HT1080 (cell line): ENCODE measurements at regions not wholly inside any gene's neighbourhood (a gene's known extent, or its start where the extent isn't known, plus 50 kb on each side); places are given as distances from the start of the nearest gene placed in this dataset.

Experiments
- DNase-seq: peaks from one replicate; pipeline ENCODE4 v3.0.0-alpha.2; 2015; ENCODE audit warnings: low read depth

DNA sequence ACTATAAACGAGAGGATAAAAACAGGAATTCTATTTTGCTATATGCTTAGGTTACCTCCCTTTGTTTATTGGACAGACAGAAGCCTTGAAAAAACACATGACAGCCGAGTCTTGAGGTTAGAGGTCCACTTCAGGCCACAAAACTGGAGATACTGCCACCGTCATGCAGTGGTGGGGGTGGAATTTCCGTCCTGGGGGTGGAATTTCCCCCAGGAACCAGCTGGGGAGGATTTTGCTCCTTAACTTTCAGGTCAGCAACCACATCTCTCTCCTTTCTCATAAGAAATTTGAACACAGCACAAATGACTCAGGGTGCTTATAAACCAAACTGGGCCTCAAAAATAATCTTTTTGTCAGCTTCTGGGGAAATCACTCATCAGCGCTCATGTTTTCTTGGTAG, 545.8 kb upstream of the ADAMTS9 start:
- DNase-seq = peak; percentile 56

DNA sequence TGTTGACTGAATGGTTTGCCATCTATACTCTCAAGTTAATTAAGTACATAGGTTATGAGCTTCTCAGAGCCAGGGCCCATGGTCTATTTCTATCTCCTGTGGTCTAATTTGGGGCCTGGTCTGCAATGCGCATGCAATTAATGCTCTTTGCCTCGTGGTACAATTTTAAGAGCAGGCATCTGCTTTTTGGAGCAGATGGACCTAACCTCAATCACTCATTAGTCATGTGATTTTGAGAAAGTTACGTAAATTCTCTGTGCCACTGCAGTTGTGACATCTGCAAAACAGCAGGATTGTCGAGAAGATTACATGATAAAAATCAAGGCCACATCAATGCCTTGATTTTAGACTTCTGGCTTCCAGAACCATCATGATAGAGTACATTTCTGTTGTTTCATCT, 543.7 kb upstream of the ADAMTS9 start:
- no peak for DNase-seq

DNA sequence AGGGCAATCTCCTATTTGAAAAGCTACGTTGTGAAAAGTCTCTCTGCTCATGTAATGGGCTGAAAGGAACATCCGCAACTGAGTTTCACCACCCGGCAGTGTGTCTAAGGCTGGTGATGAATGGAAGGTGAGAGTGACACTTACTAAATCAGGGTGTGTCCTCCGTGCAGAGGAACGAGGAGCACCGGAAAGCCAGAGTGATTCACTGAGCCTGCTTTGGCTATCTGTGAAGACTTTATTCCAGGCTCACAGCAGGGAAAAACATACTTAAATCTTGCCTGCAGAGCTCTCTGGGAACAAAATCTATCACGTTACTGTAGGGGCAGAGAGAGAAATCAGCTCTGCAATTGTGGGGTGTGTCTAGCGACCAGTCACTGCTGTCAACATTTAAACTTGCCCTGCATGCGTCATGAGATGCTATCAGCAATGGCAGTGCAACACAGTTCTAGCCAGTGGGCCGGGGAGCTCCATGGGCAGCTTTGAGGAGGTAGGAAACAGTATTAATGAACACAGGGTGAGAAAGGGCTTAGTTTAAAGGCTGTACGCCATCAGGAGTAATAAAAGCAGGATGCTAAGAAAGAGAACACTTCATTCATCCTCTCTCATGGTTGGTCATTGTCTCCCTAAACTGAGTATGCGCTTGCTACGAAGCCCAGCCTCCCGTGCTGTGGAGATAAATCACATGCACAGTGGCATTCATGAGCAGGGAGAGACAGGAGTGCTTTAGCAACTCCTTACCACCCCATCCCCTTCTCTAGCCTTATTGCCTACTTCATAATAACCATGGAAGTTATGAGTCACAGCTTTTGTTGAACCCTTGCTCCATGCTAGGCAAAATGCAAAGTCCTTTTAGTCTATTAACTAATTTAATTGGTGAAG, 542.7 kb upstream of the ADAMTS9 start:
- peak; percentile 55 for DNase-seq

DNA sequence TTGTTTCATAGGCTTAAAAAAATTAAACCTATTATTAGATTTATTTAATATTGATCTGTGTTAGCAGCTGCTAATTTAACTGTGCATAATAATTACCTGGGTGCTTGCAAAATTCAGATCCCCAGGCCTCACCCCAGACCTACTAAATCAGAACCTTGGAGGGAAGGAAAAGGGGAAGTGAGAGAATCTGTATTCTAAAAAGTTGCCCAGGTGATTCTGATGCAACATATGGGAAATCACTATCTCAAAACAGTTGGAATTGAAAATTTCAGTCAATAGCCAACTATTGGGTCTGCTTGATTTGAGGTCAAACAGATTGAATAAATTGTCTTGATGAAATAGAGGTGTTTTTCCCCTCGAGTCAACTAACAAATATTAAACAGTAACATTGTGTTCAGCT, 538.5 kb upstream of the ADAMTS9 start:
- DNase-seq = no peak

DNA sequence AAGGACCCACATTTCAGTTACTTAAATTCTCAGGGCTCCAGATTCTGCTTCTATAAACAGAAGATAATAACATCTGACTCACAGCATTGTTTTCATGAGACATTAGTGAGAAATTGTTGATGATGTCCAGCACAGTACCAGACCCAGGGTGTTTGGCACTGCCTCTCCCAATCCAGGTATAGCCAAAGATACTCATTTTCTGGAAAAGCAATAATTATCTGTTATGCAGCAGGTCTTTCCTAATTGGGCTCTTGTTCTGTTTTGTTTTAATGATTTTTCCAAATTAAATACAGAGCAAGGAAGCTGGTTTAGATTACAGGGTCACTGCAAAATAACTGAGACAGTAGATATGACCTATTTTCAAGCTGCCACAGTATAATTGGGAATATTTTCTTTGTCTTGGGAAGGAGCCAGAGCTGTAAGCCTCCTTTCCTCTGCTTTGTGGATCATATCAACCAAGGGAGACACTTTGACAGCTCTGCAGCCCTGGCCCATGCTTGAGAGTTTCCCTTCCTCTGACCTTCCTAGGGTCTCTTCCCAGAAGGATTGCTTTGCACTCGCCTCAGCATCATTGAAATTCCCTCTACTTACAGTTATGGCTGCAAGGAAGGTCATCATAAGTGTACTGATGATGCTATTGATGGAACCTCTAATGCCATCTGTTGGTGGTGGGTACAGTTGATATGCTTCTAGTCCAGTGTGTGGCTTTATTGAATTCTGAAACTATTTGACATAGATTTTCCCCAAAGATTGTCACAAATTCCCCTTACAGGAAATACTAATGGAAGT, 522.4 kb upstream of the ADAMTS9 start:
- no peak for DNase-seq

DNA sequence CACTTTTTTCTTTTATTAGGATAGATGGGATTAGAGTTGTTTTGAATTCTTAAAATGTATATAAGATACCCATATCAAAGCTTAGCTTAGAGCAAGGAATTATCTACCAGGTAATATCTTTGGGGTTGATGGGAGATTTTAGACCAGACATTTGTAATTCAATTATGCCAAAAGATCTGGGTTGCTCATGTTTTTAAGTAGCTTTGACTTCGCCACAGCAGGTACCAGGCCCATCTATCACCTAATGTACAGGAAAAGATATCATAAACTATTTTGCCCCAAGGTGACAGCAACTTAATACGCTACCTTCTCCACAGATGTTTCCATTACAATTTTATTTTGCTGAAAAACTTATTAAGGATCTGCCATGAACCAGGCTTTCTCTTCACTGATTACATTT, 514.6 kb upstream of the ADAMTS9 start:
- DNase-seq = no peak

DNA sequence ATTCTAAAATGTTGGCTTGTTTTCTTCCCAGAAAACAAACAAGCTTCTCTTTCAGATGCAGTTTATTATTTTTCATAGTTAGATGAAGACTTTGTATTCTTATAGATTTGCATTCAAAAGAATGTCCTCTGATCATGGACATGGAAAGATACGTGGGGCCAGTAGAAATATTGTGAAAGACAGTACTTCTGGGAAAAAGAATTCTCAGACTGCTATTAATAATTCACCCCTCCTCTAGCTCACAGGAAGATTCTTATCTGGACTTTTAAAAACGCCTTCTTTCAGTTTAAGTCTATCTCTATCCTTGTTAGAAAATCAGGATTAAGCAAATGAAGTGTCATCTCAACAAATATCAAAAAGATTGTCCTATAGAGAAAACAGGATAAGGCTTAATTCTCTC, 514.1 kb upstream of the ADAMTS9 start:
- DNase-seq = no peak

DNA sequence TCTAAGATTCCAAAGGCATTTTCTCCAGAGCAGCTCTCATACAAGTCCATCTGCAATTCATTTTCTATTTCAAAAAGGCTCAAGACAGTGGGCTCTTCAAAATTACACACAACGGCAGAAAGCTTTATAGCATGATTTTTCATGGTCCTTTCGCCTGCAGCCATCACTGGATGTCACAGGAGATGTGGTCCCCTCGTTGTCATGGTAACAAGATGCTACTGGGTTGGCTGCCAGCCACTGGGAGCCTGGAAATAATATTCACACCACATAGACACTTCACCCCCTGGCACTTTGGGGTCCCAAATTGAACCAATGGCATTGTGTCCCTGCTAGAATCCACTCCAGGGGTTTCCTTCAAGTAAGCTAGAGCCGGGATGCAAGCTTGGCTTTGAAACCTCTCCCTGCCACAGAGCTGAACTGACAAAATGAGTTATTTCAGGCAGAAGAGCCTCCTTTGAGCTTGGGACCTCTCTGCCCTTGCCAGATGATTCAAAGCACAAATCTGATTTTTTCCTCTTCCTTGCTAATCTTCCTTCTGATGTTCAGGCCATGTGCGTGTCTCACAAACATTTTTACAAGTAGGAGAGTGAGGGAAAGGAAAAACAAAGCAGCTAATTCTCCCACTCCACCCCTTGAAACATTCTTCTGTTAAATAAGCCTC, 512.6 kb upstream of the ADAMTS9 start:
- no peak for DNase-seq

DNA sequence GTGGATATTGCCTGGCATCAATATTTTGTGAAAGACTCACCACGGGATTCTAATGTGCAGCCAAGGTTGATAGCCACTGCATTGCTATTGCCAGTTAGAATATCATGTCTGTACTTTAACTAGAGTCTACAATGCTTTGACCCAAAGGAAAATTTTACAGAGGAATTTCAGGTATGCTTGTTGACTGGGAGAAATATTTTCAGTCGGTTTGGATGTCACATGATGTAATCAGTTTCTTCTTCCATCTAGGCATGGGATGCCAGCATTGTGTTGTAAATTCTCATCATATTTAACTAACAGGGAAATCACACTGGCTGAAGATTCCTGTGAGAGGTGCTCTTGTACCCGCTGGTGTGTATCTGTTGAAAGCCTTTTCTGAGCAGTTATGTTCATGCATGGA, 508.9 kb upstream of the ADAMTS9 start:
- DNase-seq = no peak

DNA sequence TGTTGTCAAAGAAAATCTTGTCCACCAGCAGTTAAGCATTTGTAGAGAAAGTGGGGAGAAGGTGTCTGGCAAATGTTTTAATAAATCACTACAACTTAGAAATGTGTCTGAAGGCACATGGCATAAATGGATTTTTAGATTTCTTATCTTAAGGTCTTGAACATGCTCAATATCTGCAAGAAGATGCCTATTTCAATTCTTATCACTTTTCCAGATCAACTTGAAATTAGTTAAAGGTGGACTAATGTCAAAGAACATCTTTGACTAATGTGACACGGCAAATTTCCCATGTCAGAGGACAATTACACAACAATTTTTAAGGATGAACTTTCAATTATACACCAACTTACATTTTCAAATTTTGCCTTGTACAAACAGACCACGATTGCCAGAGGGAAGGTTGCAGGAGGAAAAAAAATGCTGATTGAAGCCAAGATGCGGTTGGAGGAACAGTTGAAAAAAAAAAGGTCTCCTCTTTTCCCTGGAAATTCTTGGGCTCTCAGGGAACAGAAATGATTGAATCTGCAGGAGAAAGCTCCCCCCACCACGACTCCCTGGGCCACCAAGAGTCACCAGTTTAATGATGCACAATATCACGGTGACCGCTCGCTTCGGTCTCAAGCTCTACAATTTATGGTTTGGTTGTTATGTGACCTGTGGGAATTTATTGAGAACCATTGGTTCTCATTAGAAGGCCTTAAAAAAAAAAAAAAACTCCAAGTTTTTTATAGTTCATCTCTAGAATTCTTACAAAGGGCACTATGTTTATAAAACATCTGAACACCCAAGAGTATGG, 507.6 kb upstream of the ADAMTS9 start:
- DNase-seq = no peak

DNA sequence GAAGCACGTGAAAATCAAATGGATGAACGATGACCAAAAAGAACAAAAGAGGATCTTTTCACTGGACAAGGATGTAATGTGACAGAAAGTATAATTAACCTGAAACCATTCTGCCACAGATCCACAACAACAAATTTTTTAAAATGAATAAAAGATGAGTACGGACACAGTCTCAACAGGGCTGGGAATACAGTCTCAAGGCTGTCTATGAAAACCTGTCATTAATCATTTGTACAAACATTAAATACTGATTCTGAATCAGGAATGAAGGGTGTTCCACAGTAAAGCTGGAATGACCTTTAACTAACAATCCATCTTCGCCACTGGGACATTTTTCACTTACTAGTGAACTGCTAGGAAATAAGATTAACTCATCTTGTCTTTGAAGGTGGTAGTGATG, 506.9 kb upstream of the ADAMTS9 start:
- no peak for DNase-seq

DNA sequence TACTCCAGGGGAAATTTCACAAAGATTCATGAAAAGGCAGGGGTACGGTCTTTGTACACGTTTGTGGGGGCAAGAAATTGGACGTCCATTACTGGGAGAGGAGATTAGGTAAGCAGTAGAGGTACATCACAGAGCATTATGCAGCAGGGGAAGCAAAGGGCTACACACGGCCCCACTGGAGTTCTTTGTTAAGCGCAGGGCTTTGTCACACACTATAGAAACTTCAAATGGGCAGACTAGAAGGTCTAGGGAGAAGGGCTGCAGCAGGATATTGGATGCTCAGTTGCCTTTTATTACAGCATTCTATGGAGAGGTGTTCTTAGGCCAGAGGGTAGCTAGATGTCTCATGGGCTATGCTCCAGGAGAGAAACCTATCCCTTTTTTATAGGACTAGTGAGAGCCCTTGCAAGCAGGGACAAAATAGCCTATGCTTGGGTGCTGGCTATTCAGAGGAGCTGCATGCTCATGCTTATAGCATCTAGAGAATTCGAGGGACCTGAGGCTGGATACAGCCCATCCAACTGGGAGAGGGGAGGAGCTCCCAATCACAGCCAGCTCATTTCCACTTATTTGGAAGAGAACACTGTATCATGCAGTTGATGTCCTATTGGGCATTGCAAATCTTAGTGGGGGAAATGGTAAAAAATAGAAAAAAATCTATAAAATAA, 506.4 kb upstream of the ADAMTS9 start:
- no peak for DNase-seq

DNA sequence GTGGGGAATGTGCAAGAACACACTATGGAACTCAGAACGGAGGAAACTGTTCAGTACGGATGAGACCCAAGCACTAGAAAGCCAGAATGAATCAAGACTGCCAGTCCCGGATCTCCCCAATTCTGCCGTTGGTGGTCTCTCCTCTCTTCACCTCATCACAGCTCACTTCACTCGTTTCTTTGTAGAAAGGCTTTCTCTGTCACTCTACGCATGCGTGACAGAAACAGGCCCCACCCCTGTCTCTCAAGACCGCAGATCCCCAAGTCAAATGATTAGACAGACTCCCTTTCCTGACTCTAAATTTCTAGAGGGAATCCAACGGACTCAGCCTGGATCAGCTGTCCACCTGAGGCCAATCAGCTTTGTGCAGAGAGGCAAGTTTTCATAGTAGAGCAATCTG, 505.7 kb upstream of the ADAMTS9 start:
- DNase-seq = no peak

DNA sequence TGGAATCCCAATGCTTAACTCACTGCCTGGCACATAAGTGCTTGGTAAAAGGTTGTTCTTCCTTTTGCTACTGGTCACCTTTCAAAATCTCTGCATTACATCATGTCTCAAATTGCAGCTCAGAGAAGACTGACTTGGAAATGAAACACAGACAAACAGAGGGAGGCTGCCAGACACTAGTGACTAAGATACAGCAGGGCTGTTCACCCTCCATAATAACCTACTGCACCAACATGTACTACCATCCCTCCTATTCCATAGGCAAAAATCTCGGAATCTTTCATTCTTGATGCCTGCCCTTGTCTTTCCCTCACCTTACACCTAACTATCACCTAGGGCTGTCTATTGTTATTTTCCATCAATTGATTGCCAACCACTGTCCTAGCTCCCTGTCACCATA, 502.3 kb upstream of the ADAMTS9 start:
- no peak for DNase-seq

DNA sequence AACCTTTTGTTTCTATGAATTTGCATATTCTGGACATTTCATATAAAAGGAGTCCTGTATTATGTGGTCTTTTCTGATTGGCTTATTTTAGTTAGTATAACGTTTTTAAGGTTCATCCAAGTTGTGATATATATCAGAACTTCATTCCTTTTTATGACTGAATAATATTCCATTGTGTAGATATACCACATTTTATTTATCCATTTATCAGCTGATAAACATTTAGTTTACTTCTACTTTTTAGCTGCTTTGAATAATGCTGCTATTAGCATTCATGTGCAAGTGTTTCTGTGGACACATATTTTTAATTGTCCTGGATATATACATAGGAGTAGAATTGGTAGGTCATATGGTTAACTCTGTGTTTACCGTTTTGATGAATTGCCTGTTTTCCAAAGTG, 498.5 kb upstream of the ADAMTS9 start:
- DNase-seq = no peak

DNA sequence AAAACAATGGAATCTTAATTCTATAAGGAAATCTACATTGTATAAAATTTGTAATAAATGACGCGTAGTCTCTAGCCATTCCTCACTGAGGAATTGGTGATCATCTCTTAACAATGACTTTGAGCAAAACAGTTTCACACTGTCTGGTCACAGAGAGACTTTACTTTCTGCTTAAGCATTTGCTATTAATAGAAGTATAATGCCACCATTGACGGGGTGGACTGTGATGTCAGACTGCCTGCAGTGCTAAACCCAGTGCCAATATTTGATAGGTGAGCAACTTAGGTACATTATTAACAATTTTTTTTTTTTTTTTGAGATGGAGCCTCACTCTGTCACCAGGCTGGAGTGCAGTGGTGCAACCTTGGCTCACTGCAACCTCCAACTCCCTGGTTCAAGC, 494.9 kb upstream of the ADAMTS9 start:
- DNase-seq = no peak

DNA sequence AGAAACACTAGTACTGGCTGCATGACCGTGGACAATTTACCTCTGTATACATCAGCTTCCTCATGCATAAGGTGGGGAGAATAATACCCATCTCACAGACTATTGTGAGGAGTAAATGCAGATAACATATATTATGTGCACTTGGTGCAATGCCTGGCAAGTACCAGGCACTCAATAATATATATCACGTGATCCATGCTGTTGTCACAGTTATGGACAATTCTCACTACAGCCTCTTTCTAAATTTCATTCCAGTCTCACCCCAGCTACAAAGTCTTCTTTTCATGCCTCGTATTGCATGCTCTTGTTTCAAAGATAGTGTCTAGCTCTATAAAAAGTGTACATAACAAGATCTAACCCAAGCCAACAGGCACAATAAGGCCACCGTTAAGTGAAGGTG, 494.3 kb upstream of the ADAMTS9 start:
- no peak for DNase-seq

DNA sequence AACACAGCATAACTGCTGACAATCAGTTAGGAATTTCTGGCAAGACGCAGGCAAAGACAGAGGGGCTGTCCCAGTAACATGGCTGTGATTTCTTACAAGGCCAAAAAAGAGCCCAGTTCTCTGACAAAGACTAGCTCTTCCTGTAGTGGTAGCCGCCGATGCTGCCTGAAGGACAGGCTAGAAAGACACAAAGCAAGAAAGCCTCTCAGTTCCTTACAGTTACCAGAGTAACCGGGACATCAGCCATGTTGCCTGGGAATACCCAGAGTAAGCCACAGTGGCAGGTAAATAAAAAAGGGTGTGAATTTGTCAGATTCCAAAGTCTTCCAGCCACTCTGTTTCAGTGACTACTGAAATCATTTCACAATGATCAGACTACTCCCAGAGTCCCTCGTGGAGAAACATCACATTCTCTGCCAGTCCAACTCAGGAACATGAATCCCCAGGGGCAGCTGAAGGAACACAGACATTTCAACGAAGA, 493.6 kb upstream of the ADAMTS9 start:
- DNase-seq = no peak

DNA sequence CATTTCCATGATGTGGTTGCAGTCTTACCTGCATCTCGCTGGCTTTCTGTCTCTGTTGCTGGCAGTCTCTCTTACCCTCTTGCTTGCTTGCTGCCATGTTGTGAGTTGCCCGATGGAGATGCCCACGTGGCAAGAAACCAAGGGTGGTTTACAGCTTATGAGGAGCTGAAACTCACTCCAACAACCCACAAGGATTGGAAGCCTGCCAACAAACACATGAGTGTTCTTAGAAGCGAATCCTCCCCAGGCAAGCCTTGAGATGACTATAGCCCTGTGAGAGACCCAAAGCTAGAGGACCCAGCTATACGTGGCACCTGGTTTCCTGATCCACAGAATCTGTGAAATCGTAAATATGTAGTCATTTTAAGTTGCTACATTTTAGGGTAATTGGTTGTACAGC, 490.9 kb upstream of the ADAMTS9 start:
- peak; percentile 47 for DNase-seq

DNA sequence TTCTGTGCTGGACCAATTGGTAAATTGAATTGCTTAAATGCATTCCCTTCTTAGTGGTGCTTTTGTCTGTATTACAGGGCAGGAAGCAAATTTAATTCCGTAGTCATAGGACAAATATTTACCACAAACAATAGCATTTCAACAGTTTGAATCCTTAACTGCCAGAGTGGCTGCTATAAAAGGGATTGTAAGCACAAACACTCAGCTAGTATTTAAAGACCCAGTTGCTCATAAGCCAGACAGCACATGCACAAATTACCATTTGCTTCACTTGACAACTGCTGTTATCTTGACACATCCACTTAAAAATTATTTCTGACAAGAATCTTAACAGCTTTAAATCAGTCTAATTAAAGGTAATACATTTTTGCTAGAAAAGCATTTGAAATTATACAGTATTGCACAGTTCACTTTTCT, 490.2 kb upstream of the ADAMTS9 start:
- DNase-seq = peak; percentile 21

DNA sequence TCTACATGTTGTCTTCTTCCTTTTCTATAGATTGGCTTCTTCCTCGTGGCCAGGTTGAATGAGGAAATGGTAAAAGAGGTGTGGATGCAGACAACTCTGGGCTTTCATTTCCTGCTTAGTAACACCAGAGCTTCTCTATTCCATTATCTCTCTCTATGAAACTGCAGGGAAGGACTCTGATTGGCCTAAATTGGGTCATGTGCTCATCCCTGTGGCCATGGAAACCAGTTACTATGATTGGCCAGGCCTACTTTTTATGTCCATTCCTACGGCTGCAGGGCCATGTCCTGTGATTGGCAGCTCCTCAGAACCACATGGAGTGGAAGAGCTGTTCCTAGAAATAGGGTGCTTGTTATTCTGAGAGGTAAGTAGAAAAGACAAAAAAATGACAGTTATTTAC, 486.9 kb upstream of the ADAMTS9 start:
- DNase-seq = peak; percentile 25
